Peyer's patch (tissue), 4 donors: ENCODE measurements at regions not wholly inside any gene's neighbourhood (a gene's known extent, or its start where the extent isn't known, plus 50 kb on each side); places are given as distances from the start of the nearest gene placed in this dataset.

Source experiments
- CTCF ChIP-seq, 6 experiments: fragments of 450-650 bp in 4 of 6; fragments of 200-600 bp in 2 of 6; sonication (generic) in 1 of 6; IDR thresholded peaks; one replicate each; pipeline ENCODE4 v1.5.1; 2017 to 2019; ENCODE audit warnings: antibody characterized with exemption in 6 of 6, mild to moderate bottlenecking in 3 of 6, moderate library complexity in 1 of 6
- POLR2A ChIP-seq, 2 donors: fragments of 450-650 bp; IDR thresholded peaks; one replicate each; pipeline ENCODE4 v1.5.1; 2017; ENCODE audit warnings: antibody characterized with exemption in 2 of 2, mild to moderate bottlenecking in 2 of 2, moderate library complexity in 2 of 2

DNA sequence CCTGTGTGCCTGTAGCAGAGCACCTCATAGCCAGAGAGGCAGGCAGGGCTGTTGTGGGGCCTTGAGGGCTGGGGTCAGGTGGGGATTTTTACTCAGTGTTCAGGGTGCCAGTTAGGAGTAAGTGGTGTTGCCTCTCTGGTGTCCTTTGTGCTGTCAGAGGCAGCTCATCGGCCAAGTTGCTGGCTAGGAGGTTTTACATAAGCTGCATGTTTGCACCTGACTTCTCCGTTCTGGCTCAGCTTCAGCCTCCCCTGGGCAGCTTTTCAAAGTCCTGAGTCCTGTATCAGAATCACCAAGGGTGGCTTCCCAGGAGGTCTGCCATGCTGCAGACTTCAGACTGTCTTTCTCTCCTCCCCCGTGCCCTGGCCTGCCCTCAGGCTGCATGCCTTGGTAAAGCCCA lies 242.6 kb upstream of the TPM1 start:
- TF ChIP-seq CTCF (IDR thresholded peaks at IDR 0.05) (no peak), POLR2A (IDR thresholded peaks at IDR 0.05) (no peak)
